ENCODE measurements at regions not wholly inside any gene's neighbourhood (a gene's known extent, or its start where the extent isn't known, plus 50 kb on each side); places are given as distances from the start of the nearest gene placed in this dataset.
A peak's percentile ranks its signal among the peaks of the same experiment; 100 is the strongest.
"Not testable (repeated sequence)": the region's sequence is repeated elsewhere in the genome, so short reads cannot be mapped to it uniquely, and the experiment has no call there.

GRCh38 chr3:101913168-101913567, 63.9 kb downstream of the NFKBIZ start:
- DNase-seq (ENCODE audit: low read depth) = no peak
- TF ChIP-seq CTCF (IDR thresholded peaks at IDR 0.05; ENCODE audit: control insufficient read depth, extremely low read depth, insufficient read depth) = no peak

GRCh38 chr3:101917761-101918160, 68.4 kb downstream of the NFKBIZ start:
- not testable (repeated sequence) for DNase-seq (ENCODE audit: low read depth); H3K4me3 ChIP-seq (ENCODE audit: low read depth, low read length)

More at GRCh38 chr3:101913168-101913567, 63.9 kb downstream of the NFKBIZ start:
- no peak overlapping the region for H3K4me3 ChIP-seq (ENCODE audit: low read depth, low read length)

GRCh38 chr3:101922151-101922725, 72.9 kb downstream of the NFKBIZ start:
- DNase-seq (ENCODE audit: low read depth); H3K4me3 ChIP-seq (ENCODE audit: low read depth, low read length): not testable (repeated sequence)

- H3K4me3 ChIP-seq (ENCODE audit: low read depth, low read length); DNase-seq (ENCODE audit: low read depth): not testable (repeated sequence)
Observed at GRCh38 chr3:101924621-101925020, 75.3 kb downstream of the NFKBIZ start.

- not testable (repeated sequence) for H3K4me3 ChIP-seq (ENCODE audit: low read depth, low read length); DNase-seq (ENCODE audit: low read depth)
Observed at GRCh38 chr3:101925124-101925523, 75.8 kb downstream of the NFKBIZ start.

GRCh38 chr3:101925564-101925963, 76.2 kb downstream of the NFKBIZ start:
- DNase-seq (ENCODE audit: low read depth) = peak; percentile 68
- no peak overlapping the region for H3K4me3 ChIP-seq (ENCODE audit: low read depth, low read length)
- no peak for TF ChIP-seq CTCF (IDR thresholded peaks at IDR 0.05; ENCODE audit: control insufficient read depth, extremely low read depth, insufficient read depth)

GRCh38 chr3:101926594-101927105, 77.3 kb downstream of the NFKBIZ start:
- DNase-seq (ENCODE audit: low read depth) = no peak
- TF ChIP-seq CTCF (IDR thresholded peaks at IDR 0.05; ENCODE audit: control insufficient read depth, extremely low read depth, insufficient read depth) = no peak
- H3K4me3 ChIP-seq (ENCODE audit: low read depth, low read length) = no peak overlapping the region

- no peak overlapping the region for H3K4me3 ChIP-seq (ENCODE audit: low read depth, low read length)
- no peak for DNase-seq (ENCODE audit: low read depth)
- no peak for TF ChIP-seq CTCF (IDR thresholded peaks at IDR 0.05; ENCODE audit: control insufficient read depth, extremely low read depth, insufficient read depth)
Observed at GRCh38 chr3:101928890-101929289, 79.6 kb downstream of the NFKBIZ start.

- H3K4me3 ChIP-seq (ENCODE audit: low read depth, low read length) = no peak overlapping the region
- DNase-seq (ENCODE audit: low read depth) = no peak
- no peak for TF ChIP-seq CTCF (IDR thresholded peaks at IDR 0.05; ENCODE audit: control insufficient read depth, extremely low read depth, insufficient read depth)
Observed at GRCh38 chr3:101931081-101931480, 81.8 kb downstream of the NFKBIZ start.
